Upper lobe of left lung (tissue), 6 donors: ENCODE measurements at regions not wholly inside any gene's neighbourhood (a gene's known extent, or its start where the extent isn't known, plus 50 kb on each side); places are given as distances from the start of the nearest gene placed in this dataset.
A peak's percentile ranks its signal among the peaks of the same experiment; 100 is the strongest.

Experiments
- ATAC-seq, 2 donors: fragments of 200-7000 bp; cut with Tn5 transposase; one replicate each; pipeline ENCODE4 v1.9.1; 2022; ENCODE audit warnings: mild to moderate bottlenecking in 2 of 2, moderate library complexity in 2 of 2; ENCODE audit not compliant: low FRiP score in 2 of 2
- DNase-seq, 2 donors: peaks; one replicate each; pipeline ENCODE4 v3.0.0-alpha.2; 2019 to 2020
- H3K27ac ChIP-seq, 4 donors: fragments of 200-600 bp; sonication (generic); one replicate each; pipeline ENCODE4 v1.5.1; 2016 to 2019
- H3K27me3 ChIP-seq, 4 donors: fragments of 200-600 bp; sonication (generic); one replicate each; pipeline ENCODE4 v1.5.1; 2017 to 2019
- H3K36me3 ChIP-seq, 4 donors: fragments of 200-600 bp; sonication (generic); one replicate each; pipeline ENCODE4 v1.5.1; 2016 to 2019
- H3K4me1 ChIP-seq, 4 donors: fragments of 200-600 bp; sonication (generic); one replicate each; pipeline ENCODE4 v1.5.1; 2018 to 2019
- H3K4me3 ChIP-seq, 4 donors: fragments of 200-600 bp; sonication (generic); one replicate each; pipeline ENCODE4 v1.5.1; 2017 to 2019; ENCODE audit warnings: mild to moderate bottlenecking in 2 of 4, moderate library complexity in 1 of 4
- H3K9me3 ChIP-seq, 4 donors: fragments of 200-600 bp; sonication (generic); one replicate each; pipeline ENCODE4 v1.5.1; 2018 to 2019
- CTCF ChIP-seq, 6 experiments: fragments of 450-650 bp in 4 of 6; fragments of 200-600 bp in 2 of 6; sonication (generic) in 2 of 6; IDR thresholded peaks; one replicate each; pipeline ENCODE4 v1.5.1; 2016 to 2019; ENCODE audit warnings: antibody characterized with exemption in 6 of 6
- EP300 ChIP-seq, 4 donors: sonication (generic); formaldehyde crosslinking; IDR thresholded peaks; one replicate each; pipeline ENCODE4 v1.5.1; 2017; ENCODE audit warnings: antibody characterized with exemption in 4 of 4, control low read depth in 2 of 4
- POLR2A ChIP-seq, 4 donors: fragments of 450-650 bp; IDR thresholded peaks; one replicate each; pipeline ENCODE4 v1.5.1; 2016 to 2017; ENCODE audit warnings: antibody characterized with exemption in 4 of 4, mild to moderate bottlenecking in 2 of 4
- POLR2AphosphoS5 ChIP-seq, 2 donors: sonication (generic); formaldehyde crosslinking; IDR thresholded peaks; one replicate each; pipeline ENCODE4 v1.5.1; 2017; ENCODE audit warnings: antibody characterized with exemption in 2 of 2
- WGBS, 2 donors: methylation state at CpG; one replicate each; pipeline ENCODE4 v1.1.5; 2017 to 2018; 5-methylcytosine and 5-hydroxymethylcytosine counted together
- donor health status: DM: no; HTN: no; CAD: no; lungs with moderate emphysema.
- donor health status: DM: no; HTN: yes; CAD: no; lungs with severe emphysema.

GRCh38 chr5:135163964-135164363, 129.9 kb upstream of the PITX1 start:
- 81 to 90% methylated on average over 2 of the region's 2 CpGs for WGBS, 2 donors
- DNase-seq = no peak
- TF ChIP-seq POLR2A (IDR thresholded peaks at IDR 0.05) = no peak
- TF ChIP-seq EP300 (IDR thresholded peaks at IDR 0.05) = no peak
- no peak for TF ChIP-seq POLR2AphosphoS5 (IDR thresholded peaks at IDR 0.05)
- no peak for TF ChIP-seq CTCF (IDR thresholded peaks at IDR 0.05)
- Histone ChIP-seq H3K4me1 (no peaks in the 10 kb centered on the region), H3K27me3 (no peaks in the 10 kb centered on the region), H3K4me3 (no peak overlapping the region), H3K9me3 (peaks cover 0 to 2% (median under 1%) of the 10 kb centered on the region in 4 donors), H3K36me3 (no peaks in the 10 kb centered on the region), H3K27ac (no peak overlapping the region)
- ATAC-seq = no peak

- peaks cover 2 to 8% (median 6%) of the 10 kb centered on the region in 4 donors for H3K9me3 ChIP-seq
- no peak overlapping the region for H3K4me3 ChIP-seq
- WGBS, 2 donors = 86 to 92% methylated on average over 5 of the region's 5 CpGs
- no peaks in the 10 kb centered on the region for H3K27me3 ChIP-seq
- ATAC-seq = no peak
- H3K27ac ChIP-seq = no peak overlapping the region
- no peaks in the 10 kb centered on the region for H3K36me3 ChIP-seq
- DNase-seq = no peak
- TF ChIP-seq CTCF (IDR thresholded peaks at IDR 0.05) (no peak), POLR2AphosphoS5 (IDR thresholded peaks at IDR 0.05) (no peak), POLR2A (IDR thresholded peaks at IDR 0.05) (no peak), EP300 (IDR thresholded peaks at IDR 0.05) (no peak)
- no peaks in the 10 kb centered on the region for H3K4me1 ChIP-seq
Measured at GRCh38 chr5:135163391-135163790, 129.4 kb upstream of the PITX1 start.

GRCh38 chr5:135162661-135163265, 128.7 kb upstream of the PITX1 start:
- H3K9me3 ChIP-seq = peaks cover 5 to 9% (median 6%) of the 10 kb centered on the region in 4 donors
- TF ChIP-seq POLR2A (IDR thresholded peaks at IDR 0.05) = no peak
- TF ChIP-seq EP300 (IDR thresholded peaks at IDR 0.05) = no peak
- TF ChIP-seq CTCF (IDR thresholded peaks at IDR 0.05) = no peak
- no peak for TF ChIP-seq POLR2AphosphoS5 (IDR thresholded peaks at IDR 0.05)
- H3K27me3 ChIP-seq = no peaks in the 10 kb centered on the region
- H3K4me3 ChIP-seq = no peak overlapping the region
- peak in 1 of 2 donors; percentile 51 for ATAC-seq
- H3K4me1 ChIP-seq = no peaks in the 10 kb centered on the region
- no peak overlapping the region for H3K27ac ChIP-seq
- DNase-seq = no peak
- no peaks in the 10 kb centered on the region for H3K36me3 ChIP-seq
- WGBS, 2 donors = 60 to 76% methylated on average over 7 to 9 of the region's 9 CpGs

- TF ChIP-seq POLR2AphosphoS5 (IDR thresholded peaks at IDR 0.05) = no peak
- no peak for TF ChIP-seq EP300 (IDR thresholded peaks at IDR 0.05)
- no peak for TF ChIP-seq CTCF (IDR thresholded peaks at IDR 0.05)
- WGBS, 2 donors = 39 to 54% methylated on average over 1 of the region's 1 CpG
- H3K4me3 ChIP-seq = no peak overlapping the region
Measured at GRCh38 chr5:135161221-135161620, 127.2 kb upstream of the PITX1 start.

GRCh38 chr5:135160036-135160675, 126.1 kb upstream of the PITX1 start:
- no peaks in the 10 kb centered on the region for H3K4me1 ChIP-seq
- no peak overlapping the region for H3K27ac ChIP-seq
- H3K4me3 ChIP-seq = no peak overlapping the region
- H3K27me3 ChIP-seq = no peaks in the 10 kb centered on the region
- peaks cover 5 to 9% (median 7%) of the 10 kb centered on the region in 4 donors for H3K9me3 ChIP-seq
- H3K36me3 ChIP-seq = no peaks in the 10 kb centered on the region
- TF ChIP-seq POLR2AphosphoS5 (IDR thresholded peaks at IDR 0.05) (no peak), CTCF (IDR thresholded peaks at IDR 0.05) (no peak), EP300 (IDR thresholded peaks at IDR 0.05) (no peak)
- ATAC-seq (no peak), DNase-seq (no peak)
- 74 to 75% methylated on average over 1 of the region's 1 CpG for WGBS, 2 donors

More at GRCh38 chr5:135161221-135161620, 127.2 kb upstream of the PITX1 start:
- no peak overlapping the region for H3K27ac ChIP-seq
- H3K4me1 ChIP-seq = no peaks in the 10 kb centered on the region
- peaks cover 5 to 9% (median 7%) of the 10 kb centered on the region in 4 donors for H3K9me3 ChIP-seq
- ATAC-seq = no peak
- no peaks in the 10 kb centered on the region for H3K27me3 ChIP-seq
- no peak for DNase-seq
- no peaks in the 10 kb centered on the region for H3K36me3 ChIP-seq
